ENCODE measurements at regions not wholly inside any gene's neighbourhood (a gene's known extent, or its start where the extent isn't known, plus 50 kb on each side); places are given as distances from the start of the nearest gene placed in this dataset.

GRCh38 chr1:69377507-69377906 is 190.2 kb upstream of the LRRC7 start:
- H3K9me2 ChIP-seq (ENCODE audit: insufficient read depth, low read length), result no peaks in the 10 kb centered on the region
- H3F3A ChIP-seq (ENCODE audit: insufficient read depth, low read length, poor library complexity, severe bottlenecking), result no peaks in the 10 kb centered on the region
- H3K9me3 ChIP-seq (ENCODE audit: low read length), result no peaks in the 10 kb centered on the region
- H3K27me3 ChIP-seq (ENCODE audit: insufficient read depth, low read depth, low read length), result no peaks in the 10 kb centered on the region
- no peaks in the 10 kb centered on the region for H4K20me1 ChIP-seq (ENCODE audit: insufficient read depth)
- H2AFZ ChIP-seq (ENCODE audit: low read depth, low read length), result no peak overlapping the region
- H3K9ac ChIP-seq (ENCODE audit: low read length), result no peak overlapping the region
- no peak overlapping the region for H3K4me2 ChIP-seq (ENCODE audit: low read length)
- H3K79me2 ChIP-seq (replicated peaks; ENCODE audit: insufficient read depth, low read length), result no peaks in the 10 kb centered on the region
- no peak overlapping the region for H3K4me3 ChIP-seq (ENCODE audit: low read length)
- TF ChIP-seq CTCF (IDR thresholded peaks at IDR 0.05; ENCODE audit: poor library complexity, severe bottlenecking), result no peak
- no peak for TF ChIP-seq SMC3 (conservative IDR thresholded peaks at IDR 0.05; ENCODE audit: poor library complexity)
- no peaks in the 10 kb centered on the region for H3K36me3 ChIP-seq (ENCODE audit: insufficient read depth, low read length)
- no peak overlapping the region for H3K27ac ChIP-seq (ENCODE audit: low read length)

GRCh38 chr1:69388044-69388443 is 179.7 kb upstream of the LRRC7 start:
- no peak overlapping the region for H3K27ac ChIP-seq (ENCODE audit: low read length)
- no peak overlapping the region for H2AFZ ChIP-seq (ENCODE audit: low read depth, low read length)
- no peak overlapping the region for H3K4me2 ChIP-seq (ENCODE audit: low read length)
- H4K20me1 ChIP-seq (ENCODE audit: insufficient read depth), result no peaks in the 10 kb centered on the region
- H3K9me2 ChIP-seq (ENCODE audit: insufficient read depth, low read length), result no peaks in the 10 kb centered on the region
- H3K4me3 ChIP-seq (ENCODE audit: low read length), result no peak overlapping the region
- H3K27me3 ChIP-seq (ENCODE audit: insufficient read depth, low read depth, low read length), result no peaks in the 10 kb centered on the region
- no peak overlapping the region for H3K9ac ChIP-seq (ENCODE audit: low read length)
- H3K9me3 ChIP-seq (ENCODE audit: low read length), result no peaks in the 10 kb centered on the region
- no peaks in the 10 kb centered on the region for H3K79me2 ChIP-seq (replicated peaks; ENCODE audit: insufficient read depth, low read length)
- no peak for TF ChIP-seq POLR2AphosphoS5 (IDR thresholded peaks at IDR 0.05)
- no peaks in the 10 kb centered on the region for H3F3A ChIP-seq (ENCODE audit: insufficient read depth, low read length, poor library complexity, severe bottlenecking)
- no peaks in the 10 kb centered on the region for H3K36me3 ChIP-seq (ENCODE audit: insufficient read depth, low read length)

GRCh38 chr1:69400128-69400527 is 167.6 kb upstream of the LRRC7 start:
- Histone ChIP-seq H3K4me3 (ENCODE audit: low read length) (no peak overlapping the region), H3K27me3 (ENCODE audit: insufficient read depth, low read depth, low read length) (no peaks in the 10 kb centered on the region), H3F3A (ENCODE audit: insufficient read depth, low read length, poor library complexity, severe bottlenecking) (no peaks in the 10 kb centered on the region), H4K20me1 (ENCODE audit: insufficient read depth) (no peaks in the 10 kb centered on the region), H3K79me2 (replicated peaks; ENCODE audit: insufficient read depth, low read length) (no peaks in the 10 kb centered on the region), H3K9ac (ENCODE audit: low read length) (no peak overlapping the region), H3K9me3 (ENCODE audit: low read length) (no peaks in the 10 kb centered on the region), H3K9me2 (ENCODE audit: insufficient read depth, low read length) (peaks cover 4% of the 10 kb centered on the region), H3K4me2 (ENCODE audit: low read length) (no peak overlapping the region), H2AFZ (ENCODE audit: low read depth, low read length) (no peak overlapping the region), H3K27ac (ENCODE audit: low read length) (no peak overlapping the region), H3K36me3 (ENCODE audit: insufficient read depth, low read length) (no peaks in the 10 kb centered on the region)
- TF ChIP-seq TAF1 (IDR thresholded peaks at IDR 0.05; ENCODE audit: low read depth) (no peak), POLR2AphosphoS5 (IDR thresholded peaks at IDR 0.05) (no peak), REST (IDR thresholded peaks at IDR 0.05; ENCODE audit: borderline replicate concordance) (no peak), SMC3 (conservative IDR thresholded peaks at IDR 0.05; ENCODE audit: poor library complexity) (no peak), EP300 (conservative IDR thresholded peaks at IDR 0.05; ENCODE audit: poor library complexity, severe bottlenecking) (no peak), CTCF (IDR thresholded peaks at IDR 0.05; ENCODE audit: poor library complexity, severe bottlenecking) (no peak), EZH2 (IDR thresholded peaks at IDR 0.05; ENCODE audit: borderline replicate concordance, insufficient read depth, low read length, poor library complexity, severe bottlenecking) (no peak), RAD21 (conservative IDR thresholded peaks at IDR 0.05) (no peak), MXI1 (conservative IDR thresholded peaks at IDR 0.05; ENCODE audit: poor library complexity, severe bottlenecking) (no peak)
